ENCODE measurements at regions not wholly inside any gene's neighbourhood (a gene's known extent, or its start where the extent isn't known, plus 50 kb on each side); places are given as distances from the start of the nearest gene placed in this dataset.
"Not testable (repeated sequence)": the region's sequence is repeated elsewhere in the genome, so short reads cannot be mapped to it uniquely, and the experiment has no call there.

- Histone ChIP-seq H3K9ac (ENCODE audit: low read depth in 1 of 2, low read length in 2 of 2) (no peak overlapping the region), H3K4me1 (ENCODE audit: control insufficient read depth in 4 of 4, insufficient read depth in 4 of 4, low read length in 3 of 4) (no peaks in the 10 kb centered on the region), H3K27me3 (ENCODE audit: control insufficient read depth in 4 of 4, insufficient read depth in 4 of 4, low read length in 3 of 4) (no peaks in the 10 kb centered on the region), H3K4me3 (ENCODE audit: low read depth in 1 of 3, low read length in 3 of 3) (no peak overlapping the region), H3K27ac (ENCODE audit: low read depth in 1 of 2, low read length in 2 of 2) (no peak overlapping the region), H3K36me3 (ENCODE audit: control insufficient read depth in 4 of 4, insufficient read depth in 3 of 4, low read depth in 1 of 4, low read length in 3 of 4) (no peaks in the 10 kb centered on the region), H3K9me3 (ENCODE audit: control insufficient read depth in 4 of 4, low read length in 3 of 4) (no peaks in the 10 kb centered on the region)
- TF ChIP-seq ZBTB33 (IDR thresholded peaks at IDR 0.05) (no peak), HNF4G (IDR thresholded peaks at IDR 0.05) (no peak), RXRA (IDR thresholded peaks at IDR 0.05) (no peak), JUND (IDR thresholded peaks at IDR 0.05) (no peak), REST (IDR thresholded peaks at IDR 0.05) (no peak), EGR1 (IDR thresholded peaks at IDR 0.05; ENCODE audit: low read depth in 2 of 2) (no peak), RAD21 (IDR thresholded peaks at IDR 0.05) (no peak), FOXA1 (IDR thresholded peaks at IDR 0.05) (no peak), YY1 (IDR thresholded peaks at IDR 0.05) (no peak), TAF1 (conservative IDR thresholded peaks at IDR 0.05) (no peak)
- no peak for DNase-seq (ENCODE audit: low spot score)
These were observed 190.2 kb upstream of the USP15 start for GRCh38 chr12:62069976-62070375.

GRCh38 chr12:62073236-62073635, 187.0 kb upstream of the USP15 start:
- H3K36me3 ChIP-seq (ENCODE audit: control insufficient read depth in 4 of 4, insufficient read depth in 3 of 4, low read depth in 1 of 4, low read length in 3 of 4); H3K4me3 ChIP-seq (ENCODE audit: low read depth in 1 of 3, low read length in 3 of 3); H3K9ac ChIP-seq (ENCODE audit: low read depth in 1 of 2, low read length in 2 of 2); H3K9me3 ChIP-seq (ENCODE audit: control insufficient read depth in 4 of 4, low read length in 3 of 4); H3K27ac ChIP-seq (ENCODE audit: low read depth in 1 of 2, low read length in 2 of 2); DNase-seq (ENCODE audit: low spot score); H3K27me3 ChIP-seq (ENCODE audit: control insufficient read depth in 4 of 4, insufficient read depth in 4 of 4, low read length in 3 of 4); H3K4me1 ChIP-seq (ENCODE audit: control insufficient read depth in 4 of 4, insufficient read depth in 4 of 4, low read length in 3 of 4): not testable (repeated sequence)

- 55% methylated on average over 1 of the region's 1 CpG for WGBS
- TF ChIP-seq JUND (IDR thresholded peaks at IDR 0.05) = no peak
- TF ChIP-seq TAF1 (conservative IDR thresholded peaks at IDR 0.05) = no peak
- TF ChIP-seq EGR1 (IDR thresholded peaks at IDR 0.05; ENCODE audit: low read depth in 2 of 2) = no peak
- TF ChIP-seq FOXA2 (IDR thresholded peaks at IDR 0.05) = no peak
- no peak for TF ChIP-seq RXRA (IDR thresholded peaks at IDR 0.05)
- no peak for TF ChIP-seq HNF4A (conservative IDR thresholded peaks at IDR 0.05)
- TF ChIP-seq SP1 (IDR thresholded peaks at IDR 0.05) = no peak
- no peak for TF ChIP-seq MAX (IDR thresholded peaks at IDR 0.05)
- no peak for TF ChIP-seq REST (IDR thresholded peaks at IDR 0.05)
- TF ChIP-seq ATF3 (IDR thresholded peaks at IDR 0.05) = no peak
- no peak for TF ChIP-seq CTCF (IDR thresholded peaks at IDR 0.05; ENCODE audit: low read depth, low read length, missing input control)
- no peak for TF ChIP-seq NR2F2 (IDR thresholded peaks at IDR 0.05)
- TF ChIP-seq RAD21 (IDR thresholded peaks at IDR 0.05) = no peak
- H3K9me3 ChIP-seq (ENCODE audit: control insufficient read depth in 4 of 4, low read length in 3 of 4) = no peaks in the 10 kb centered on the region
- no peaks in the 10 kb centered on the region for H3K27me3 ChIP-seq (ENCODE audit: control insufficient read depth in 4 of 4, insufficient read depth in 4 of 4, low read length in 3 of 4)
- no peaks in the 10 kb centered on the region for H3K36me3 ChIP-seq (ENCODE audit: control insufficient read depth in 4 of 4, insufficient read depth in 3 of 4, low read depth in 1 of 4, low read length in 3 of 4)
- no peak overlapping the region for H3K4me3 ChIP-seq (ENCODE audit: low read depth in 1 of 3, low read length in 3 of 3)
- H3K27ac ChIP-seq (ENCODE audit: low read depth in 1 of 2, low read length in 2 of 2) = no peak overlapping the region
- H3K4me1 ChIP-seq (ENCODE audit: control insufficient read depth in 4 of 4, insufficient read depth in 4 of 4, low read length in 3 of 4) = no peaks in the 10 kb centered on the region
- no peak for DNase-seq (ENCODE audit: low spot score)
- no peak overlapping the region for H3K9ac ChIP-seq (ENCODE audit: low read depth in 1 of 2, low read length in 2 of 2)
These were observed 184.3 kb upstream of the USP15 start for GRCh38 chr12:62075870-62076269.
